Left ventricle myocardium inferior (tissue), 1 donor: ENCODE measurements at regions not wholly inside any gene's neighbourhood (a gene's known extent, or its start where the extent isn't known, plus 50 kb on each side); places are given as distances from the start of the nearest gene placed in this dataset.

ENCODE experiments used
- DNase-seq: peaks from one replicate; pipeline ENCODE4 v3.0.0-alpha.2; 2020
- H3K27ac ChIP-seq: fragments of 200-600 bp; replicated peaks from 2 replicates; pipeline ENCODE4 v1.8.0; 2021
- H3K27me3 ChIP-seq: fragments of 200-600 bp; 2 replicates; pipeline ENCODE4 v1.8.0; 2021; ENCODE audit warnings: low read depth
- H3K36me3 ChIP-seq: fragments of 200-600 bp; 2 replicates; pipeline ENCODE4 v1.8.0; 2021
- H3K4me1 ChIP-seq: fragments of 200-600 bp; 2 replicates; pipeline ENCODE4 v1.8.0; 2021
- H3K4me3 ChIP-seq: fragments of 200-600 bp; 2 replicates; pipeline ENCODE4 v1.8.0; 2021; ENCODE audit warnings: mild to moderate bottlenecking, moderate library complexity
- H3K9me3 ChIP-seq: fragments of 200-600 bp; replicated peaks from 2 replicates; pipeline ENCODE4 v1.8.0; 2021
- CTCF ChIP-seq: fragments of 200-600 bp; IDR thresholded peaks from 2 replicates; pipeline ENCODE4 v1.8.0; 2021; ENCODE audit warnings: antibody characterized with exemption, mild to moderate bottlenecking, borderline replicate concordance
- intact Hi-C: fragments of 100-400 bp; cut with micrococcal nuclease; formaldehyde crosslinking; loops from one replicate; pipeline ENCODE4 v1.11.0; 2022
- donor health status: DM: no; HTN: yes; CAD: no; lungs with severe emphysema.

- intact Hi-C loops = no loop called here
- no peak for TF ChIP-seq CTCF
- no peaks in the 10 kb centered on the region for H3K36me3 ChIP-seq
- no peak overlapping the region for H3K4me3 ChIP-seq
- peaks cover 25% of the 10 kb centered on the region for H3K9me3 ChIP-seq
- H3K4me1 ChIP-seq = no peaks in the 10 kb centered on the region
- H3K27me3 ChIP-seq = no peaks in the 10 kb centered on the region
- DNase-seq = no peak
- H3K27ac ChIP-seq = no peak overlapping the region
Measured at GRCh38 chr18:75154997-75155396, 53.9 kb downstream of the PTGR3 start.

GRCh38 chr18:75154259-75154658 lies 54.7 kb downstream of the PTGR3 start:
- Histone ChIP-seq H3K4me1 (no peaks in the 10 kb centered on the region), H3K27ac (no peak overlapping the region), H3K9me3 (peaks cover 25% of the 10 kb centered on the region), H3K4me3 (no peak overlapping the region), H3K36me3 (no peaks in the 10 kb centered on the region), H3K27me3 (no peaks in the 10 kb centered on the region)
- DNase-seq = no peak
- TF ChIP-seq CTCF = no peak
- intact Hi-C loops = no loop called here

- TF ChIP-seq CTCF = no peak
- intact Hi-C loops = no loop called here
- DNase-seq = no peak
Measured at GRCh38 chr18:75143851-75144250, 65.1 kb downstream of the PTGR3 start.

GRCh38 chr18:75142677-75143076 lies 66.3 kb downstream of the PTGR3 start:
- DNase-seq = no peak
- intact Hi-C loops = no loop called here
- H3K4me1 ChIP-seq = no peaks in the 10 kb centered on the region

More at GRCh38 chr18:75143851-75144250, 65.1 kb downstream of the PTGR3 start:
- no peaks in the 10 kb centered on the region for H3K4me1 ChIP-seq
- H3K36me3 ChIP-seq = no peaks in the 10 kb centered on the region
- peaks cover 46% of the 10 kb centered on the region for H3K9me3 ChIP-seq
- no peaks in the 10 kb centered on the region for H3K27me3 ChIP-seq
- H3K27ac ChIP-seq = no peak overlapping the region
- no peak overlapping the region for H3K4me3 ChIP-seq

GRCh38 chr18:75141734-75142133 lies 67.2 kb downstream of the PTGR3 start:
- no peaks in the 10 kb centered on the region for H3K27me3 ChIP-seq
- no peak for TF ChIP-seq CTCF
- intact Hi-C loops = no loop called here
- H3K9me3 ChIP-seq = peaks cover 27% of the 10 kb centered on the region
- no peak for DNase-seq
- no peak overlapping the region for H3K27ac ChIP-seq
- H3K4me3 ChIP-seq = no peak overlapping the region
- H3K4me1 ChIP-seq = no peaks in the 10 kb centered on the region
- no peaks in the 10 kb centered on the region for H3K36me3 ChIP-seq

More at GRCh38 chr18:75142677-75143076, 66.3 kb downstream of the PTGR3 start:
- no peak for TF ChIP-seq CTCF
- peaks cover 37% of the 10 kb centered on the region for H3K9me3 ChIP-seq
- H3K27me3 ChIP-seq = no peaks in the 10 kb centered on the region
- no peak overlapping the region for H3K27ac ChIP-seq
- no peak overlapping the region for H3K4me3 ChIP-seq
- H3K36me3 ChIP-seq = no peaks in the 10 kb centered on the region

- no peak overlapping the region for H3K27ac ChIP-seq
- no peak overlapping the region for H3K4me3 ChIP-seq
- H3K27me3 ChIP-seq = no peaks in the 10 kb centered on the region
- DNase-seq = no peak
- no peaks in the 10 kb centered on the region for H3K36me3 ChIP-seq
- H3K9me3 ChIP-seq = peaks cover 22% of the 10 kb centered on the region
- no peaks in the 10 kb centered on the region for H3K4me1 ChIP-seq
- no peak for TF ChIP-seq CTCF
- intact Hi-C loops = no loop called here
Measured at GRCh38 chr18:75141166-75141565, 67.8 kb downstream of the PTGR3 start.
